ENCODE measurements at regions not wholly inside any gene's neighbourhood (a gene's known extent, or its start where the extent isn't known, plus 50 kb on each side); places are given as distances from the start of the nearest gene placed in this dataset.

- no peak for DNase-seq
Observed at GRCh38 chr2:222797871-222798270, 63.0 kb upstream of the ACSL3 start.

- DNase-seq: no peak
Observed at GRCh38 chr2:222798528-222798927, 62.3 kb upstream of the ACSL3 start.

- no peak for DNase-seq
Observed at GRCh38 chr2:222799262-222799918, 61.4 kb upstream of the ACSL3 start.

- DNase-seq: no peak
Observed at GRCh38 chr2:222802514-222803196, 58.2 kb upstream of the ACSL3 start.

- DNase-seq: no peak
Observed at GRCh38 chr2:222804351-222804750, 56.5 kb upstream of the ACSL3 start.

GRCh38 chr2:222805591-222806304 lies 55.1 kb upstream of the ACSL3 start:
- no peak for DNase-seq

GRCh38 chr2:222806526-222807137 lies 54.2 kb upstream of the ACSL3 start:
- DNase-seq: no peak

GRCh38 chr2:222807431-222807830 lies 53.4 kb upstream of the ACSL3 start:
- DNase-seq: no peak

GRCh38 chr2:222809582-222809981 lies 51.3 kb upstream of the ACSL3 start:
- DNase-seq: no peak

GRCh38 chr2:222810044-222810443 lies 50.8 kb upstream of the ACSL3 start:
- DNase-seq: no peak

Data from CD4-positive, alpha-beta T cell treated with Interleukin-15 for 1 hour (primary cell).